C4-2B (cell line): ENCODE measurements at regions not wholly inside any gene's neighbourhood (a gene's known extent, or its start where the extent isn't known, plus 50 kb on each side); places are given as distances from the start of the nearest gene placed in this dataset.

Experiments
- ZFX ChIP-seq: fragments of 450-650 bp; IDR thresholded peaks from 2 replicates; pipeline ENCODE4 v1.6.1; 2017
- TF ChIP-seq, protein P1 (sequence below): fragments of 450-650 bp; conservative IDR thresholded peaks from 2 replicates; pipeline ENCODE4 v1.5.1; 2017; ENCODE audit warnings: mild to moderate bottlenecking

DNA sequence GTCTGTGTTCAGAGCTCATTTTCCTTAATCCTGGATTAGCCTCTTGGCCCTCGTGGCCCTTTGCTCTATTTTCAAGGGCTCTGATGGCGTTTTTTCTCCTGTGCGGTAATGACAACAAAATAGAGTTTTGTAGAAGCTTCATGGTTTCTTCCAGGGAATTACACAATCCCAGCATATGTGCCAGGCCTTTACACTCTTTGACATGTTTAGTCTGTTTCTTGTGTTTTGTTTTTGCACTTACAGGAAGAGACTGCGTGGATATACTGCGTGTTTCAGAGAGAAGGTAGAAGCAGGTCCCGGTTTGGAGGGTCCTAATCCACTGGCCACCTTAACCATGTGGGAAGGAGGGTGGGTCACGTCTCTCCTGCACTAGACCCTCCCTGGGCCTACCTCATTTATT, 400.2 kb upstream of the IRX4 start:
- TF ChIP-seq, protein P1, sequence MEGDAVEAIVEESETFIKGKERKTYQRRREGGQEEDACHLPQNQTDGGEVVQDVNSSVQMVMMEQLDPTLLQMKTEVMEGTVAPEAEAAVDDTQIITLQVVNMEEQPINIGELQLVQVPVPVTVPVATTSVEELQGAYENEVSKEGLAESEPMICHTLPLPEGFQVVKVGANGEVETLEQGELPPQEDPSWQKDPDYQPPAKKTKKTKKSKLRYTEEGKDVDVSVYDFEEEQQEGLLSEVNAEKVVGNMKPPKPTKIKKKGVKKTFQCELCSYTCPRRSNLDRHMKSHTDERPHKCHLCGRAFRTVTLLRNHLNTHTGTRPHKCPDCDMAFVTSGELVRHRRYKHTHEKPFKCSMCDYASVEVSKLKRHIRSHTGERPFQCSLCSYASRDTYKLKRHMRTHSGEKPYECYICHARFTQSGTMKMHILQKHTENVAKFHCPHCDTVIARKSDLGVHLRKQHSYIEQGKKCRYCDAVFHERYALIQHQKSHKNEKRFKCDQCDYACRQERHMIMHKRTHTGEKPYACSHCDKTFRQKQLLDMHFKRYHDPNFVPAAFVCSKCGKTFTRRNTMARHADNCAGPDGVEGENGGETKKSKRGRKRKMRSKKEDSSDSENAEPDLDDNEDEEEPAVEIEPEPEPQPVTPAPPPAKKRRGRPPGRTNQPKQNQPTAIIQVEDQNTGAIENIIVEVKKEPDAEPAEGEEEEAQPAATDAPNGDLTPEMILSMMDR: no peak
- TF ChIP-seq ZFX: no peak
